ENCODE measurements at regions not wholly inside any gene's neighbourhood (a gene's known extent, or its start where the extent isn't known, plus 50 kb on each side); places are given as distances from the start of the nearest gene placed in this dataset.

GRCh38 chr18:45359275-45360009, 255.8 kb upstream of the SLC14A2 start:
- H3K79me2 ChIP-seq (ENCODE audit: low read length), result no peaks in the 10 kb centered on the region
- TF ChIP-seq EZH2 (IDR thresholded peaks at IDR 0.05; ENCODE audit: low read length, unreplicated experiment), result no peak
- no peak for TF ChIP-seq EZH2phosphoT487 (IDR thresholded peaks at IDR 0.05; ENCODE audit: borderline replicate concordance, low read length)
- TF ChIP-seq CTCF (conservative IDR thresholded peaks at IDR 0.05; ENCODE audit: low read depth, low read length), result no peak
- no peaks in the 10 kb centered on the region for H3K4me1 ChIP-seq (ENCODE audit: insufficient read depth, low read length)
- BruUV-seq (replicated peaks), result no TSS peak
- no peak overlapping the region for H3K27ac ChIP-seq (ENCODE audit: low read length)
- H3K9me3 ChIP-seq (ENCODE audit: low read length), result no peaks in the 10 kb centered on the region
- no peaks in the 10 kb centered on the region for H3K36me3 ChIP-seq (ENCODE audit: low read depth, low read length)
- H3K27me3 ChIP-seq (ENCODE audit: low read length), result no peaks in the 10 kb centered on the region
- no peak overlapping the region for H3K4me3 ChIP-seq (ENCODE audit: low read length)
- DNase-seq (no peak), ATAC-seq (no peak)
- H3K9me2 ChIP-seq (replicated peaks; ENCODE audit: low read length), result no peaks in the 10 kb centered on the region
- no peak overlapping the region for H3K9ac ChIP-seq (ENCODE audit: low read length)
- H4K20me1 ChIP-seq (ENCODE audit: low read length), result no peaks in the 10 kb centered on the region
- CTCF ChIA-PET, result no interaction called here
- POLR2A ChIA-PET (ENCODE audit: unreplicated experiment), result no interaction called here
- intact Hi-C loops (cut with micrococcal nuclease), result no loop called here
- H3F3A ChIP-seq (ENCODE audit: low read length, unreplicated experiment), result no peaks in the 10 kb centered on the region
- no peak overlapping the region for H3K4me2 ChIP-seq (ENCODE audit: low read length)
- H2AFZ ChIP-seq (ENCODE audit: low read length), result no peak overlapping the region

GRCh38 chr18:45361125-45361851, 254.0 kb upstream of the SLC14A2 start:
- Histone ChIP-seq H4K20me1 (ENCODE audit: low read length) (no peaks in the 10 kb centered on the region), H3K9ac (ENCODE audit: low read length) (no peak overlapping the region), H3F3A (ENCODE audit: low read length, unreplicated experiment) (no peaks in the 10 kb centered on the region), H3K27me3 (ENCODE audit: low read length) (no peaks in the 10 kb centered on the region), H3K4me1 (ENCODE audit: insufficient read depth, low read length) (no peaks in the 10 kb centered on the region), H2AFZ (ENCODE audit: low read length) (no peak overlapping the region), H3K9me2 (replicated peaks; ENCODE audit: low read length) (no peaks in the 10 kb centered on the region), H3K4me2 (ENCODE audit: low read length) (no peak overlapping the region), H3K4me3 (ENCODE audit: low read length) (no peak overlapping the region), H3K27ac (ENCODE audit: low read length) (no peak overlapping the region), H3K9me3 (ENCODE audit: low read length) (no peaks in the 10 kb centered on the region), H3K36me3 (ENCODE audit: low read depth, low read length) (no peaks in the 10 kb centered on the region), H3K79me2 (ENCODE audit: low read length) (no peaks in the 10 kb centered on the region)
- CTCF ChIA-PET, result no interaction called here
- intact Hi-C loops (cut with micrococcal nuclease), result no loop called here
- BruUV-seq (replicated peaks), result no TSS peak
- POLR2A ChIA-PET (ENCODE audit: unreplicated experiment), result no interaction called here
- no peak for TF ChIP-seq EZH2phosphoT487 (IDR thresholded peaks at IDR 0.05; ENCODE audit: borderline replicate concordance, low read length)
- no peak for TF ChIP-seq CTCF (conservative IDR thresholded peaks at IDR 0.05; ENCODE audit: low read depth, low read length)
- no peak for TF ChIP-seq EZH2 (IDR thresholded peaks at IDR 0.05; ENCODE audit: low read length, unreplicated experiment)
- ATAC-seq, result no peak
- no peak for DNase-seq

GRCh38 chr18:45363196-45363595, 252.1 kb upstream of the SLC14A2 start:
- H3K79me2 ChIP-seq (ENCODE audit: low read length), result no peaks in the 10 kb centered on the region
- DNase-seq, result no peak
- H3K27me3 ChIP-seq (ENCODE audit: low read length), result no peaks in the 10 kb centered on the region
- no peaks in the 10 kb centered on the region for H3K36me3 ChIP-seq (ENCODE audit: low read depth, low read length)
- BruUV-seq (replicated peaks), result no TSS peak
- H3K27ac ChIP-seq (ENCODE audit: low read length), result no peak overlapping the region
- no peaks in the 10 kb centered on the region for H3K9me2 ChIP-seq (replicated peaks; ENCODE audit: low read length)
- ChIA-PET POLR2A (ENCODE audit: unreplicated experiment) (interaction anchor here (0.7 kb wide), 1 partner anchor 448 kb away, joined by 3 read pairs; no protein-coding TSS in a partner anchor), CTCF (no interaction called here)
- TF ChIP-seq CTCF (conservative IDR thresholded peaks at IDR 0.05; ENCODE audit: low read depth, low read length) (no peak), EZH2phosphoT487 (IDR thresholded peaks at IDR 0.05; ENCODE audit: borderline replicate concordance, low read length) (no peak), EZH2 (IDR thresholded peaks at IDR 0.05; ENCODE audit: low read length, unreplicated experiment) (no peak)
- H3K4me1 ChIP-seq (ENCODE audit: insufficient read depth, low read length), result no peaks in the 10 kb centered on the region
- no peak overlapping the region for H3K4me3 ChIP-seq (ENCODE audit: low read length)
- H4K20me1 ChIP-seq (ENCODE audit: low read length), result no peaks in the 10 kb centered on the region
- H3K9me3 ChIP-seq (ENCODE audit: low read length), result no peaks in the 10 kb centered on the region
- no peak for ATAC-seq
- no peak overlapping the region for H2AFZ ChIP-seq (ENCODE audit: low read length)
- H3K4me2 ChIP-seq (ENCODE audit: low read length), result no peak overlapping the region
- intact Hi-C loops (cut with micrococcal nuclease), result no loop called here
- no peaks in the 10 kb centered on the region for H3F3A ChIP-seq (ENCODE audit: low read length, unreplicated experiment)
- no peak overlapping the region for H3K9ac ChIP-seq (ENCODE audit: low read length)

Data from PC-3 (cell line).